DMS 273 treated with DMSO at 0.1 percent for 48 hours (cell line): ENCODE measurements at regions not wholly inside any gene's neighbourhood (a gene's known extent, or its start where the extent isn't known, plus 50 kb on each side); places are given as distances from the start of the nearest gene placed in this dataset.
"Not testable (repeated sequence)": the region's sequence is repeated elsewhere in the genome, so short reads cannot be mapped to it uniquely, and the experiment has no call there.

Experiments
- DNase-seq: peaks from one replicate; lab custom pipeline; 2025; lab: John Stamatoyannopoulos, UW

DNA sequence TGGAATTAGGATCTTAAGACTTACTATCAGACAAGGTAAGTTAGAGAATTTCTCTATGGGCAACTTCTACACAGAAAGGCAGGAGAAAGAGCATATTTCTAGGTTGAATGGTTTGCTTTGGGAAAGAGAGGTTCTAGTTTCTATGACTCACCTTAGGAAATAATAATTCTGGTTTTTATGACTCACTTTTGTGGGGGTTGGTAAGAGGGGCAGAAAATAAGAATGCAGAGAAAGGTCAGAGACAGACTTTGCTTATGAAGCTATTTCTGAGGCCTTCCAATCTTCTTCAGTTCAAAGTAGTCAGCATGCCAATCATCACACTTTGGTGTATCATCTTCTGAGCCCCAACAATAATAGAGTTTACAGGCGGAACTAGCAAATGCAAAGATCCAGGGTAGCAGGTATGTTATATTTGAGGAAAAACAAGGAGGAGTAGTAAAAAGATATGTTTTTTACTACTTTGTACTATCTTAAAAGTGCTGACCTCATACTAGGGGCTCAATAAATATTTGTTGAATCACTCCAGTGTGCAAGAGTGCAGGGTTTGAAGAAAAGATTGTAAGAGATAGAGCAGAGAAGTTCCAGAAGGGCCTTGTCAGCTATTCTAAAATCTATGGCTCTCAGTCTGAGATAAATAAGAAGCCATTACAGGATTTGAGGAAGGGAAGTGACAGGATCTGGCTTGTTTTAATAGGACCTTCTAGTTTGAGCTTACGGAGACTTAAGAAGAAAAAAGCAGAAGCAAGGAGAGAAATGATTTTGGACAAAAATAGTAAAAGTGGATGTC, 56.7 kb upstream of the LRFN5 start:
- DNase-seq = no peak

- no peak for DNase-seq
Observed at GRCh38 chr14:41549282-41549681, 57.4 kb upstream of the LRFN5 start.

- DNase-seq = no peak
Observed at GRCh38 chr14:41548666-41549065, 58.0 kb upstream of the LRFN5 start.

DNA sequence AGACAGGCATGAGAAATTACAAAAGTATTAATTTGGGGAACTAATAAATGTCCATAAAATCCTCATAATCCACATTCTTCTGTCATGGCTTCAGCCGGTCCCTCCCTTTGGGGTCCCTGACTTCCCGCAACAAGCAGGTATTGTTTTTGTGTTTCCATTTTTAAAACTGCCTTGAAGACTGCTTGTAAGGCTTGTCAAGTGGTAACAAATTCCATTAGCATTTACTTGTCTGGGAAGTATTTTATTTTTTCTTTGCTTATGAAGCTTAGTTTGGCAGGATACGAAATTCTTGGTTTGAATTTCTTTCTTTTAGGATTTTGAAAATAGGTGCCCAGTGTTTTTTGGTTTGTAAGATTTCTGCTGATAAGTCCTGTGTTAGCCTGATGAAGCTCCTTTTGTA, 65.3 kb upstream of the LRFN5 start:
- no peak for DNase-seq

- DNase-seq = no peak
Observed at GRCh38 chr14:41532255-41532654, 74.4 kb upstream of the LRFN5 start.

DNA sequence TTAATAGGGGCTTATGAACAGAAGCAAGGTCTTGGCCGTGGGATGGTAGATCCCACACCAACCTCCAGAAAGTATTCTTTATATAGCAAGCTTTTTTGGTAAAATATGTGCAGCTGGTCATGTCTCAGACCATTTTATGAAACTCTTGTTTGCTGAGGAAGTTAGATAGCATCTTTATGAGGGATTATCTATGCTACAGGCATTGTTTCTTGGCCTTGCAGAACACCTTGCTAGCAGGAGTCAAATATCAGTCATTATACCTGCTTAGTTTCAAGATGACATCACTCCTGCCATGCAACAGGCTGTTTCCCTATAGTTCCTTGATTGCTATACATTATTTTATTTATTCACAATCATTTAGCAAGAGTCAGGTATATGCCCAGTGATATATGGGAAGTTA, 84.8 kb upstream of the LRFN5 start:
- DNase-seq = no peak

DNA sequence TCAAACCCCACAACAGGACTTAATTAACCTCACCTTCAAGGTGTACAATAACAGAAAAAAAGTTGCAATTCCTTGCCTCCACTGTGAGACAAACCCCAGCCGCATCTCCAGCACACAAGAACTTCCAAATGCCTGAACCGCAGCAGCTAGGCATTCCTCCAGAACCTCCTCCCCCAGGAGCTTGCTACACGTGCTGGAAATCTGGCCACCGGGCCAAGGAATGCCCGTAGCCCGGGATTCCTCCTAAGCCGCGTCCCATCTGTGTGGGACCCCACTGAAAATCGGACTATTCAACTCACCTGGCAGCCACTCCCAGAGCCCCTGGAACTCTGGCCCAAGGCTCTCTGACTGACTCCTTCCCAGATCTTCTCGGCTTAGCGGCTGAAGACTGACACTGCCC, 88.6 kb upstream of the LRFN5 start:
- not testable (repeated sequence) for DNase-seq

GRCh38 chr14:41506552-41506951, 100.1 kb upstream of the LRFN5 start:
- no peak for DNase-seq

DNA sequence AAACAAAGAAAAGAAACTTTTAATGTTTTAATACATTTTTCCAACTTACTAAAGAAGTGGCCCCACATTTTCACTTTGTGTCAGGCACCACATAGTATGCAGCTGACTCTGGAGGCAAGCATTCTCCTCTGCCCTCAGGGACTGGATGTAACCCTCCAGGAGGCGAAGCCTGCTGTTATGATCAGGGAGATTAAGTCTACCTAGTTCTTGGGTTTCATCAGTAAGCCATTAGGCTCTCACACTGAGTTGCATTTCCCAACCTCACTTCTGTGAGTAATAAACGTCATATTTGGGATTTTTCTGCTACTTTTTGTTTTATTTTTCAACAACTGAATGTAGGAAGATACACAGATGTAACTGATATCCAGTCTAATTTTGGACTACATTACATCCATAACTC, 101.2 kb upstream of the LRFN5 start:
- DNase-seq = no peak

- DNase-seq = no peak
Observed at GRCh38 chr14:41498959-41499358, 107.7 kb upstream of the LRFN5 start.

DNA sequence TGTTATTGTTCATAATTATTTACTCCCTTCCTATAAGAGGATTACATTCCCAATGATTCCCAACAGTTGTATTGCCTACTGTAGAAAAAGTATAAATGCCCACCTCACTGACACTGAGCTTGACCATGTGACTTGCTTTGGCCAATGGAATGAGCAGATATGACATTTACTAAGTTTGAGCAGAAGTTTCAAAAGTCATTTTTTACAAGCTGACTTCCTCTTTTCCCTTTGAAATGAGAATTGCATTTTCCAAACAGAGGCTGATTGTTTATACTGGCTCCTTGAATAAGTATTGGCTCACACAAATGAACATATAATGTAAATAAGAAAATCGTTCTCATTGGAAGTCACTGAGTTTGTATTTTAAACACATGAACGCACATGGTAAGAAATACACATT, 116.4 kb upstream of the LRFN5 start:
- DNase-seq = no peak

DNA sequence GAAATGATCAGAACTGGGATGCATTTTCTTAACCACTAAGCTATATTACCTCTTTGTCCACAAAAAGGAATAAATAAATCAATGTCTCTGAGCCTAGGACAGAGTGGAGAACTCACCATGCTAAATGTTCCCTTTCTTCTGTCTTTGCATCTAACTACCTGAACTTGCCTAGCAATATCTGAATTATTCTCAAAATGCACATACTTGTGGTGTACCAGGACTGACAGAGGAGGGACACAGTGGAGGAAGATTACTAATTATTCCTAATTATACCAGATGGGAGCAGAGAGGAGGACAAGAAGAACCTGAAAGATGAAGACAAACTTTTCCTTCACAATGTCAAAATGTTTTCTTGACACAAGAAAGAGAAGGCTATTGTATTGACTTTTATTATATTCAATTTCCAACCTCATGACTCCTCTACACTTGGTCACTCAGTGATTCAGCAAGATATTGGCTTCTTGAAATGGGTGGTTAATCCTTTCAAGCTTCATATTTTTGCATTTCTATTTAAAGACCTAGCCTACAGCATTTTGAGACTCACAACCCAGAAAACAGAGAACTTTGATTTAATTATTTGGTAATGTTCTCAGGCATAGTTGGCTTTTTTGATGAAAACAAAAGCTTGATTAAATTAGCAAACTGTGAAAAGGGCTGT, 117.2 kb upstream of the LRFN5 start:
- no peak for DNase-seq

DNA sequence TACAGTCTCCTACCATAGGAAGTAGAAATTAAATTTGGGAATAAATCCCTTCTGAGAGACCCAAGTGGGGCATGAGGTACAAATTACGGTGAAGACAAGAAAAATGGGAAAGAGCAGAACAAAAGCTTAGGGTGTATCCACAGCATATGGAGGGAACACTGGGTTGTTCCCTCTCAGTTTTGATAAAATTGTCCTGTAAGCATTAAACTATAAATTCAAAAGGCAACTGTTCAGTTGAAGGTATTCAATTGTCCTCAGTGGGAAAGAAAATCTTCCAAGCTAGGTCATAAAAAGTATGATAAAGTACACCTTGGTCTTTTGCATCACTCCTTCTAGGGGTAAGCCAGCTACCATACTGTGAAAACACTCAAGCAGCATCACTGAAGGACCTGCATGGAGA, 118.3 kb upstream of the LRFN5 start:
- DNase-seq = no peak

GRCh38 chr14:41482861-41483260, 123.8 kb upstream of the LRFN5 start:
- DNase-seq = no peak

GRCh38 chr14:41476526-41476925, 130.2 kb upstream of the LRFN5 start:
- no peak for DNase-seq

DNA sequence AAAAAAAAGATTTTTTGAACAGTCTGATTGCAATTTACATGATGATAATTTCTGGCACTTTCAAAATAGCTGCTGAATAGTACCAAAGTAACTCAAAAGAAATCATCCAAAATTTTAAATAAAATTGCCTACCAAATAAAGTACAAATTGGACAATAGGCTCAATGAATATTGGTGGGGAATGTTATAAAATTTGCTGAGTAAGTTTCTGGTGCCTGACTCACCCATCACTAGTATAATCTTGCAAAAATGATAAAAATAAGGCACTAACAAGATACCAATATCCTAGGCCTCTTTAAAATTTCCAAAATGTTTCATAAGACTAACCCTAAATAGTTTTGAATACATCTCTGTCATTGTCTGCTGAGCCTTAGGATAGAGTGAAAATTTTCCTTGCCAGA, 145.3 kb upstream of the LRFN5 start:
- DNase-seq = no peak

DNA sequence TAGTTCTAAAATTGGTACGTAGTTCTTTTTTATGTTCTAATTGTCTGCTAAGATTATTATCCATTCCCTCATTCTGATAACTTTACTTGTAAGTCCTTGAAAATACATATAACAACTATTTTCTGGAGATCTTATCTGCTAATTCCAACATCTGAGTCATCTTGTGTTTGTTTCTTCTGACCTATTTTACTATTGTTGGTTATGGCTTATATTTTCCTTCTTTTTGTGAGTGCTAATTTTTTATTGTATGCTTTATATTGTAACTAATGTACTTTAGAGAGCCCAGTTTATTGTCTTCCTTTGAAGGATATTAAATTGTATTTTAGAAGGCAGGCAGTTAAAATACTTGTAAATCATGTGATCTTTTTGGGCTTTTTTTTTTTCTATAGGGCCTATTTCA, 149.3 kb upstream of the LRFN5 start:
- DNase-seq = no peak

GRCh38 chr14:41449066-41449465, 157.6 kb upstream of the LRFN5 start:
- no peak for DNase-seq

DNA sequence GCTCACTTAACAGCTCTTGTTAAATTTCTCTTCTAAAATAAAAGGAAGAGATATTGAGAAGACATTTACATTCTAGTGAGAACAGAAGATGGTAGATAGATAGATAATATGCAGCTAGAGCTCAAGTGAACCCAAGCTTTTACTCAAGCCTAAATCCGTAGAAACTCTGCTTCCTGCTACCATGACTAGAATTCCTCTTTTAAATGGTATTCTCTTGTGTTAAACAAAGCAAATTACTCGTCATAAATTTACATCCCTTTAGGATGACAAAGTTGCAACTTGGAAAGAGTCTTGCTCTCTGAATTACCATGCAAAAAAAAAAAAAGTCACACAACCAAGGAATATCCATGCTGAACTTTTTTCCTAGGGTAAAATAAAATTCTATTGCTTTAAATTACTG, 160.7 kb upstream of the LRFN5 start:
- no peak for DNase-seq

GRCh38 chr14:41423503-41423902, 183.2 kb upstream of the LRFN5 start:
- DNase-seq = no peak

- DNase-seq = not testable (repeated sequence)
Observed at GRCh38 chr14:41421308-41421707, 185.4 kb upstream of the LRFN5 start.

DNA sequence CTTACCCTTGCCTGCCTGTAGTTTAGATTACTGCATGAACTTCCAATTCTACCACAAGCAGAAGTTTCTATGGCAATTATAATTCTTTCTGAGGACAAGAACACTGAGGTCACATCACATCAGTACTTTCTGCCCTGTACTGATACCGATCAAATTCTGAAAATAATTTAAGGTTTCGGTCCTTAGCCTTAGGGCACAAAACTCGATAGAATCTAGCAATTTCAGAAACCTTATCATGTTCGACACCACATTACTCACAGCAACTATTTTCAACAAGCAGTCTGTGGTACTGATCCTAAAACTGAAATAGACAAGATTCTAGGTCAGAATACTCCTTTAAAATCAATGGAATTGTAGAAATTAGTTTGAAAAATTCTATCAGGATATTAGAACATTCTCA, 187.0 kb upstream of the LRFN5 start:
- no peak for DNase-seq

DNA sequence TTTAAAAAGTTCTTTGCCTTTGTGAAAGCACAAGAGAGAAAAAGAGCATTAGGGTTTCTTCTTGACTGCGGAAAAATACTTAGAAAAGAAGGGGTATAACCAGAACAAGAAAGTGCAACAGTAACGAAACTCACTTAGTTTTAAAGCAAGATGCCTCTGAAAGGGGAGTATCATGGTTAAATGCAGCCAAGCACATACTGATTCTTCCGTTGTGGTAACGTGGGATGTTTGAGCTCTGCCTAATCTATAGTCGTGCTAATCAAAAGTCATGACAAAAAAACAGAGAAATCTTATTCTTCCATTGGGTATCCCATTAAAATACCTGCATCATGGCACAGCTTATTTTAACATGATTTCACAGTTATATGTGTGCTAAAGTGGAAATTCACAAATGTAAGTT, 187.8 kb upstream of the LRFN5 start:
- no peak for DNase-seq

DNA sequence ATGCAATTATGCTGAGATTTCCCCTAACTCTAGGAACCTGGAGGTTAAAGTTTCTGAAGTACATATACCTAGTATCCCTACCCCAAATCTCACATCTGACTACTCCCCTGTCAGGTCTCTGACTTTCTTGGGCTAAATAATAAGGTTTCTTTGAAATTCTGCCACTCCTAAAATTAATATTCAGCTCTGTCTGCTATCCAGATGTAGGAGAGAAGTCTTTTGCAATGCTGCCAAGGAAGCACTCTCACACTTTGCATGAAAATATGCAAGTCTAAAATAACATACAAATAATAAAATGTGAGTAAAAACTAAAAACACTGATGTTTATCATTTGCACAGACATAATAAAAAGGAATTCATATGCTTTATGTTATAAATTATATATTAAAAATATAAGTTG, 196.9 kb upstream of the LRFN5 start:
- no peak for DNase-seq
